Stimulated activated CD8-positive, alpha-beta memory T cell treated with anti-CD3 and anti-CD28 coated beads, Interleukin-7, amount 100 ng/mL, for 24 hours (primary cell): ENCODE measurements at regions not wholly inside any gene's neighbourhood (a gene's known extent, or its start where the extent isn't known, plus 50 kb on each side); places are given as distances from the start of the nearest gene placed in this dataset.
"Not testable (repeated sequence)": the region's sequence is repeated elsewhere in the genome, so short reads cannot be mapped to it uniquely, and the experiment has no call there.

Experiments
- DNase-seq: peaks from one replicate; pipeline ENCODE4 v3.0.0-alpha.2; 2020; ENCODE audit warnings: low read depth

DNA sequence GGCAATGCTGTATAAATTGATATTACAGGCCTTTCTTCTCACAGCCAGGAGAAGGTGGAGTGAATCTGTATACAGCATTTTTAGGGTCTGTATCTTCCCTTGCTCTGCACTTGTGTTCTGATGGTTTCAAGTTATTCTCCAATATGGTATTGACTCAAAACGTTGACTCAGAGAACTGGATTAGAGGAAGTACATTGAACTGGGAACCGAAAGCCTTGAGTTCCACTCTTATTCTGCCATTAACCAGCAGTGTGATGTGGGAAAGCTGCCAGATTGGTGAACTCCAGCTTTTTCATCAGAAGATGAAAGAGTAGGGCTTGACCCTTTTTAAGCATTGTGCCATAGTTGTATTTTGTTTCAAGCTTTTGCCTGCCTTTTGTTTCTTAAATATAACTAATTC lies 167.7 kb downstream of the SPRY2 start:
- no peak for DNase-seq

- no peak for DNase-seq
Observed at GRCh38 chr13:80171096-80171495, 169.8 kb downstream of the SPRY2 start.

DNA sequence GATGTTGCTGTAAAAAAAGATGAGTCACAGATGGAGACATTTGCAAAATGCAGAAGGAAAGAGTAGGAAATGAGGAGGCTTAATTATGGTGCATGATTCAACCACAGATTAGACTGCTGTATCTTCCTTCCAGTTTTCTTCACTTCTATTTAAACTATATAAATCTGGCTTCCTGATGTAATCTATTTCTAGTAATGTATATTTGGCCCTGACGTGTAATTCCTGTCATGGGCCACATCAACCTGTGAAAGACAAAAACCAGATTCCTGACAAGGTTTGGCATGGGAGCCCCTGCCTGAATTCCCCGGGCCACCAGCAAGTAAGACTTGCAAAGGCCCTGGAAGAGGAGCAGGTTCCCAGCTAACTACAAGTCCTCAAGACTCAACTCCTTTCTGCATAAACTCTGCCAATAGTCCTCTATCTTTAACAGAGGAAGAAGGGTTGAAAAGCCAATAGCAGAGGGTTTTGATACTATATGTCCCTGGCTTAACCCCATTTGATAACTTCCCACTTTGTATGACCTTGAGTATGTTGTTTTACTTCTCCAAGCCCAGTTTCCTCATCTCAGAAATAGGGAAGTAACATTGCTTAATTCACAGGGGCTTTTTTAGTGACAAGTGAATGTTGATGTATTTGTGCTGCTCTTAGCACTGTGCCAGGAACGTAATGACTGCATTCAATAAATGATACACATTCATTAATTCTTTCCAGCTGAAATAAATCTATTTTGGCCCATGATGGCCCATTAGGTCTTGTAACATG lies 172.7 kb downstream of the SPRY2 start:
- DNase-seq = no peak

GRCh38 chr13:80166352-80166751 lies 174.6 kb downstream of the SPRY2 start:
- no peak for DNase-seq

- DNase-seq = no peak
Observed at GRCh38 chr13:80164462-80164861, 176.5 kb downstream of the SPRY2 start.

- DNase-seq = no peak
Observed at GRCh38 chr13:80161896-80162295, 179.0 kb downstream of the SPRY2 start.

DNA sequence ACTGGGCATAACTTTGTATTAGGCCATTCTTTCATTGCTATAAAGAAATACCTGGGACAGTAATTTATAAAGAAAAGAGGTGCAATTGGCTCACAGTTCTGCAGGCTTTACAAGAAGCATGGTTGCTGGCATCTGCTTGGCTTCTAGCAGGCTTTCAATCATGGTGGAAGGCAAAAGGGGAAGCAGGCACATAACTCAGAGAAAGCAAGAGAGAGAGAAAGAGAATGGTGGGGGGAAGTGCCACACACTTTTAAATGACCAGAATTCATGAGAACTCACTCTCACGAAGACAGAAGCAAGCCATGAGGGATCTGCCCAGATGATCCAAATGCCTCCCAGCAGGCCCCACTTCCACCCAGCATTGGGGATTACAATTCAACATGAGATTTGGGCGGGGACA lies 179.7 kb downstream of the SPRY2 start:
- DNase-seq = no peak

GRCh38 chr13:80160110-80160509 lies 180.8 kb downstream of the SPRY2 start:
- DNase-seq = no peak

- DNase-seq = no peak
Observed at GRCh38 chr13:80157261-80157932, 183.5 kb downstream of the SPRY2 start.

DNA sequence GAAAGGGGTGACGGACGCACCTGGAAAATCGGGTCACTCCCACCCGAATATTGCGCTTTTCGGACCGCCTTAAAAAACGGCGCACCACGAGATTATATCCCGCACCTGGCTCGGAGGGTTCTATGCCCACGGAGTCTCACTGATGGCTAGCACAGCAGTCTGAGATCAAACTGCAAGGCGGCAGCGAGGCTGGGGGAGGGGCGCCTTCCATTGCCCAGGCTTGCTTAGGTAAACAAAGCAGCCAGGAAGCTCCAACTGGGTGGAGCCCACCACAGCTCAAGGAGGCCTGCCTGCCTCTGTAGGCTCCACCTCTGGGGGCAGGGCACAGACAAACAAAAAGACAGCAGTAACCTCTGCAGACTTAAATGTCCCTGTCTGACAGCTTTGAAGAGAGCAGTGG lies 188.8 kb downstream of the SPRY2 start:
- not testable (repeated sequence) for DNase-seq

DNA sequence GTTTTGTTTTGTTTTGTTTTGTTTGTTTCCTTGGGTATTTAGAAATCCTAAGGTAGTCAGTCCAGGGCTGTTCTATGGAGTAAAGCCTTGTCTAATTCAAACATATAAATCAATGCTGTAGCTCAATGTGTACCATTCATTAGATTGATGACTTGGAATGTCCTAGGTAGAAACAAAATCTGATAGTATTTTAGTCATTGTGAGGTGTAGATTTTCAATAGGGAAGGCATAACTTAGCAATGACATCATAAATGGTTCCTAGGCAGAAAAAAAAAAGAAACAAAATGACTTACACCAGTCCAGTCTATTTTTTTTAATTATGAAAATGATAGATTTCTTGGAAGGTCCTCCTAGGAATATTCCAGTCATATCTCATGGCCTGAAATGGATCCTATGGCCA lies 189.9 kb downstream of the SPRY2 start:
- DNase-seq = no peak

DNA sequence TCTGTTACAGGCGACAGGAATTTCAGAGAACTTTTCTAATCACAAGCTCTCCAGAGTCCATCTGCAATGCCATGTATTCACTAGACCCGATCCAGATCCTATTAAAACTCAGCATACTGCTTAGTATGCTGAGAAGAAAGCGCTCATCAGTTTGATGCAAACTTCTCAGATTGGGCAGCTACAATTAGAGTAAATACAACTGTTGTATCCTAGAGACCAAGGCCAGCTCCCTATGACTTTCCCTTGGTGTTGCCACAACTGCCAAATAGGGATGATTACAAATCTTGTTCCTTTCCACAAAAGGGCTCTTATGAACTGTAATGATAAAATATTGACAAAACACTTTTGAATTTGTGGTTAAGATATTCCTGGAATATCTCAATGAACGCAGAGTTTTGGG lies 191.2 kb downstream of the SPRY2 start:
- DNase-seq = no peak

DNA sequence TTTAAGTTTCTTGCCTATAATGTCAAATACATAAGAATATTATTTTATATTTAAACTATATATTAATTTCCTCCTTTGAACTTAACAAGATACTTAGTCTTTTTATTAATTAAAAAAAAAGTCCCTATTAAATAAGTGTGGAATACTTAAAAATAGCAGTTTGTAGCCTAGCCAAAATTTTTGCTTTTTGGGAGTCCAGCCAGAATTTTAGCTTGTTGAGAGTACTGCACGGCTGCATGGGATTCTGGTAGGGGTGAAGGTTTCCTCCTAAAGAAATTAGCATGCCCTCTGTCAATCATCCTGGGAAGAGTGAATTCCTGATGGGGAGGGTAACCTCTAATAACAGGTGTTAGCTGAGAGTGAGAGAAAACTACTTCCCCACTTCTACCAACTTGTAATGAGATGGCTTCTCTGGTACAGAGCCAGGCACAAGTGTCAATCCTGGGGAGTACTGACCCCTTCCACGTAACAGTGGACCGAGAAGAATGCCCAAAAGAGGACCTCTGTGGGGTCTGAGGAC lies 195.7 kb downstream of the SPRY2 start:
- DNase-seq = no peak

DNA sequence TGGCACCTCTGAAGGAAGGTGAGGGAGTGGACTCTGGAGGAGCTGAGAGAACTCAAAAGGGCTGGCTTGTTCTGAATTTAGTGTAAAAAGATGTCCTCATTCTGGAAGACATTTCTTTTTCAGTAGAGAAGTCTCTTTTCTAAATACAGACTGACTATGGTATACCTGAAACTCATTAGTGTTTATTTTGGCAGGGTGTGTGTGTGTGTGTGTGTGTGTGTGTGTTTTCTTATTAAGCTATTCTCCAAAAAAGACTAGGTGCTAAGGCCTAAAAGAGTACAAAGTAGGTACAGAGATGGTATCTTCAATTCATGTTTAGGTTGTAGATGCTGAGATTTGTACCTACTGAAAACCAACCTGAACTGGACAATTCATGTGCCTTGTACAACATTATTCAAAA lies 196.4 kb downstream of the SPRY2 start:
- no peak for DNase-seq

DNA sequence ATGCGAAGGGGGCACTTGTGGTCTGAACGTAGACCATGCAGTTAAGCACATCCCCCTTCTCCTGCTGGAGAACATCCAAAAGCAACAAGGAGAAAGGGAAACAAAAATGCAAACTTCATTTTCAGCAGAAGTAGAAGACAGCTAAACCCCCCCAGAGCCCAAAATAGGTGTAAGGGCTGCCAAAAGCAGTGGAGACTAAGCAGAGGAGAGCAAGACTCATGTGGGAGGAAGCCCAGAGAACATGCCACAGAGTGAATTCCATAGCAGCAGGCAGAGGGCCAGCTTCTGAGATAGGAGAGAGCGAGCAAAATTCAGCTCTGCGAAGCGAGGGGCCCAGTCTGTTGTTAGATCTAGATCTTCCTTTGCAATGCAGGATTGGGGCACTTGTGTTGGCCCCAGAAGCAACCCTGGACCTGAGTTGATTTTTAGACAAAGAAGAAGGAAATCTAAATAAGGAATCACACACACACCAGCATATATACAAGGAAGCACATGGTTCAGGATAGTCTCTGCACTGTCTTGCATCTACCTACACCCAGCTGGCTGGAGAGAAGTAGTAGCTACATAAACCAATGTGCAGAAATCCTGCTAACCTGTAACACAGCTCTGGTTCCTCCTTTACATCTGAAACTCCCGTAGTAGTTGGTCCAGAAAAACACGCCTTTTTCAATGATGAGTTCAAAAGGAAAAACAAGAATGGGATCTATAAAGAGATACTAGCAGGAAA lies 199.6 kb downstream of the SPRY2 start:
- no peak for DNase-seq

GRCh38 chr13:80140685-80141084 lies 200.2 kb downstream of the SPRY2 start:
- DNase-seq = no peak

DNA sequence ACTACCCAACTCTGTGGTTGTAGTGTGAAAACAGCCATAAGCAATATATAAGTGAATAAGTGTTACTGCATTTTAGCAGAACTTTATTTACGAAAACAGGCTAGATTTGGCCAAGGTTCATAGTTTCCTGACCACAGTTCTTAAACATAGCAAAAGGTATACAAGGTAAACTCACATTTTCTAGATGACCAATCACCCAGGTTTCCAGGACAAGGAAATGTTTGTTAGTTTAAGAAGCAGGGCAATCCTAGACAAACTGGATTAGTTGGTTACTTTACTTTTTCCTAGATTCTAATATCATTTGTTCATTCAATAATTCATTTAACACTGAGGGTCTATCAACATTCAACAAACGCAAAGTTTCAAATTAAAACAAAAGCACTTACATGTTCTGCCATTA lies 201.7 kb downstream of the SPRY2 start:
- no peak for DNase-seq

DNA sequence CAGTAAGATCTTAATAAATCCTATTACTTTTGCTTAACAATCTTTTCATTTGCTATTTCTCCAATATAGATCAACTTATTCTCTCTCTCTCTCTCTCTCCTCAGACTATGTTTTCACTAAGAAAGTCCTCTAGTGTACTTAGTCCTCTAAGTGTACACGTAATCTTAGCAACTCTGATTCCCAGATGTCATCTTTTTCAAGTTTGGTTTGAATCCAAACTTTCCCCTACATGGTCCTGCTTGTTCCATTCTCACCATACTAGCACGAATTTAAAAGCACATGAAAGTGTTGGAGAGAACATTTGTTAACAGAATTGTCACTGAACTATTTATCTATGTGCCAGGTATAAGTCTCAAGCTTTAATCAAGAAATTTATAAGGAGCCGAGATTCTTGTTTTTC lies 202.9 kb downstream of the SPRY2 start:
- no peak for DNase-seq

DNA sequence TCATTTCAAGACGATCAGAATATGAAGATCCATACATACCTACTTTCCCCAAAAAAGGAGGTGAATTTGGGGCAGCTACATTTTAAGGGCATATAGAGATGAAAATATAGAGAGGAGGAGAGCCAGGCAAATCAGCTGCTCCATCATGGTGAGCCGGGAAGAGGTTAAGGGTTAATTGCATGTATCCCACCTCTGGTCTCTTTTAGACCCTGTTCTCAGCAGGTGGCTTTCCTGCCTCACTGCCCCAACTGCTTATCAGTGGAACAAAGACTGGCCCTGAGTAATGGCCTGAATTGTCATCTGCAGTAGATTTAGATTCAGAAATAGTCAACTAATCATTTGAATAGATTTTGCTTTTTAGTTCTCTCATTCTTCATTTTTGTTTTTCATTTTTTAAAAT lies 206.6 kb downstream of the SPRY2 start:
- no peak for DNase-seq

DNA sequence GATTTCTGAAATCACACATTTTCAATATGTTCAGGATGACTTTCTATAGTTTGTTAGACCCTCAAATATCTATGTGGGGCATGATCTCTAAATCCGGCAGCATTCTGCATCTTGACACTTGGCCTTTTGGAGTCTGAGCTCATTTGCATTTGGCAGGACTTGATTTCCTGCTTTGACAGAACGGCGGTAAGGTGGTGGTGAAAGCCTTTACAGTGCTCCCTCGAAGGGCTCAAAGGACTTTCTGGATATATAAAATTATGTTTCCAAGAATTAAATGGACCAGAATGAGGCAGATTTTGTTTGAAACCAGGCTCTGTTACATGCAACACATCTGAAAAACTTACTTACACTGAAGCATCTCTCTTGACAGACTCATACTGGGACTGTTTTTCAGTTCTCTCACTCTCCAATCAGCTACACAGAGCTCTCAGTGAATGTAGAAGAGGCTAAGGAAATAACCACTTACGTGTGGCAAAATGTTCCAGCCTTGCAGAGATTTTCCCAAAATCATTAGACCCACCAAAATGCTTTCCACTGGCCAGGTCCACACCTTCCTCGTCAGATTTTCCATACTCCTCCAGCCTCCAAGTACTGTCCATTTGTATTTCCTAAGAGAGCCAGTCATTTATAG lies 207.2 kb downstream of the SPRY2 start:
- DNase-seq = no peak

DNA sequence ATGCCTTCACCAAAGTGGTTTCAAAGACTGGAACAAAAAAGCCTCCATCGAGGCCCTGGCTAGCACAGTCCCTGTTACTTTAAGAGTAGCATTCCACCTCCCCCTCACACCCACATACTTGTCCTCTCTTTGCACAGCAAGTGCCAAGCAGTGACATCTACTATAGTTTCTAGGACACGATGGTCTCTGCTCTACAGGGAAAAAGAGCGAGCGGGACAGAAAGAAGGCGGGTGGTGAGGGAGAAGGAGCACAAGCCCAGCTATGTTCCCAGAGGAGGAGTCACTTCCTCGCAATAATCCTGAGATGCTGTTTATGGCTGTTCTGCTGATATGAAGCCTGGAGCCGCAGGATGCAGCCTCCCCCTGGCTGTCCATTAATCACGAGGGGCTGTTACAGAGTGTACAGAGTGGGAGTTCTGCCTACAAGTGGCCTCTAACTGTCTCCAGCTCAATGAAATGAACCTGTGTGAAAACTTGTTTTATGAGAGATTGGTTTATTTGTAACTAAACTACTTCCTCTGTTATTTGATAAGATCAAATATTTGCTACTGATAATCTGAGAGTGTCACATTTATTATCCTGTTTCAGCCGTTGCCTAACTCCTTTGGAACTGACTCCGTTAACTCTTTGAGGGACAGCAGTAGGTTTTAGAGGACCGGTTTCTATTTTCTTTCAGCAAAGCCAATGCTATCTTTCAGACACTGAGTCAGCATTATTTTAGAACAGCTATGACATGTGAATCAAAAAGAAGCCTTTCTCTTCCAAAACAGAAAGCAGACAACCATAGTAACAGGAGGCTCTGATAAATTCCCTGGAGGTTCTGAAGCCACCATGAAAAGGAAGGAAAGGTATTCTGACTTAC lies 208.0 kb downstream of the SPRY2 start:
- DNase-seq = no peak

DNA sequence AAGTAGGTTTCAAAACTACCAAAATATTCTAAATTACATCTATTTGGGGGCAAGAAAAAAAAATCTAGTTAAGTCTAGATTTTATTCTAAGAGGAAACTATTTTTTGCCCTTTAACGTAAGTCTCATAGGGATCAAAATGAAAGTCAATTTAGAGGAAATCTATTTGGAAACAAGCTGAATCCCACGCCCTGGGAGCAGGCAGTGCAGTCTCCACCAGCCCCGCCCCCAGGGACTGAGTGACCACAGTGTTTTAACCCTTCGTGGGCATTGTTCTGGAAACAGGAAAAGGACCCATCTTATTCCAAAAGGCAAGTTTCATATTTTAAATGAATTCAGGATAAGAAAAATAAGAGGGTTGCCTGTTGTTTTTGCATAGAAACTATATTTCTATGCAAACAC lies 209.7 kb downstream of the SPRY2 start:
- DNase-seq = no peak
